ENCODE measurements at regions not wholly inside any gene's neighbourhood (a gene's known extent, or its start where the extent isn't known, plus 50 kb on each side); places are given as distances from the start of the nearest gene placed in this dataset.

GRCh38 chr18:29157905-29158304, 981.0 kb upstream of the CDH2 start:
- H3K36me3 ChIP-seq (ENCODE audit: insufficient read depth): no peaks in the 10 kb centered on the region

DNA sequence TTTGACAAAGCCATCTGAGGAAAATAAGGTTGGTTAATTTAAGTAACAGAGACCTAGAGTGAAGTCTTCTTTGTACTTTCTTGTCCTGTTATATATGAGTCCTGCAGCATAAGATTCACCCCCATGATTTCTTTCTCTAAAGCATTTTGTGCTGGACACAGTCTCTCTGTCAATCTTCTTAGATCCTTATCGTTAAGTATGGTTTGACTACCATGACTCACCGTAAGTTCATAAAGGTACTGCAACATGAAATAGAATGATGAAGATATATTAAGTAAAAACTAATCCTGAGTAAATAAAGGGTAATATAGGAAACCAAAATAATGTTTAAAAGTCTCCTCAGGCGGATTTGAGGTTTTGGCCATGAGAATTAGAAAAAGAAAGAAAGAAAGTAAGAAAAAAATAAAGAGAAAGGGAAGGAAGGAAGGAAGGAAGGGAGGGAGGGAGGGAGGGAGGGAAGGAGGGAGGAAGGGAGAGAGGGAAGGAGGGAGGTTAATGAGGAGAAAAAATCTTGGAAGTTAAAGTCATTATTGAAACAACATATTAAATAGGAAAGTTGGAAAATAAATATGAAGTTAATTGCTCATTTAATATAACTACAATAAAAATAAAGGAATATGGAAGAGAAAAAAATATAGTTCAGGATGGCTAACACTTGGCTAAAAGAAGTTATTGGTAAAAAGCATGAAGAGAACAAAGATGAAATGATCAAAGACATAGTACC, 980.3 kb upstream of the CDH2 start:
- Histone ChIP-seq H3K4me3 (IDR thresholded peaks at IDR 0.05; ENCODE audit: insufficient read depth, low read depth, low read length) (no peak overlapping the region), H3K4me2 (no peak overlapping the region), H3K9ac (no peak overlapping the region), H3K27ac (no peak overlapping the region), H2AFZ (ENCODE audit: low read depth) (no peak overlapping the region), H3K79me2 (ENCODE audit: insufficient read depth, low read depth) (no peaks in the 10 kb centered on the region), H3K27me3 (ENCODE audit: insufficient read depth, low read depth) (no peaks in the 10 kb centered on the region), H3K36me3 (ENCODE audit: insufficient read depth) (no peaks in the 10 kb centered on the region), H4K20me1 (ENCODE audit: insufficient read depth) (no peaks in the 10 kb centered on the region), H3K4me1 (ENCODE audit: low read depth, poor library complexity, severe bottlenecking) (no peaks in the 10 kb centered on the region)
- TF ChIP-seq, protein P1, sequence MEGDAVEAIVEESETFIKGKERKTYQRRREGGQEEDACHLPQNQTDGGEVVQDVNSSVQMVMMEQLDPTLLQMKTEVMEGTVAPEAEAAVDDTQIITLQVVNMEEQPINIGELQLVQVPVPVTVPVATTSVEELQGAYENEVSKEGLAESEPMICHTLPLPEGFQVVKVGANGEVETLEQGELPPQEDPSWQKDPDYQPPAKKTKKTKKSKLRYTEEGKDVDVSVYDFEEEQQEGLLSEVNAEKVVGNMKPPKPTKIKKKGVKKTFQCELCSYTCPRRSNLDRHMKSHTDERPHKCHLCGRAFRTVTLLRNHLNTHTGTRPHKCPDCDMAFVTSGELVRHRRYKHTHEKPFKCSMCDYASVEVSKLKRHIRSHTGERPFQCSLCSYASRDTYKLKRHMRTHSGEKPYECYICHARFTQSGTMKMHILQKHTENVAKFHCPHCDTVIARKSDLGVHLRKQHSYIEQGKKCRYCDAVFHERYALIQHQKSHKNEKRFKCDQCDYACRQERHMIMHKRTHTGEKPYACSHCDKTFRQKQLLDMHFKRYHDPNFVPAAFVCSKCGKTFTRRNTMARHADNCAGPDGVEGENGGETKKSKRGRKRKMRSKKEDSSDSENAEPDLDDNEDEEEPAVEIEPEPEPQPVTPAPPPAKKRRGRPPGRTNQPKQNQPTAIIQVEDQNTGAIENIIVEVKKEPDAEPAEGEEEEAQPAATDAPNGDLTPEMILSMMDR (conservative IDR thresholded peaks at IDR 0.05; ENCODE audit: low read depth, low read length): no peak

More at GRCh38 chr18:29157905-29158304, 981.0 kb upstream of the CDH2 start:
- no peaks in the 10 kb centered on the region for H3K79me2 ChIP-seq (ENCODE audit: insufficient read depth, low read depth)
- no peak overlapping the region for H2AFZ ChIP-seq (ENCODE audit: low read depth)
- no peaks in the 10 kb centered on the region for H4K20me1 ChIP-seq (ENCODE audit: insufficient read depth)
- H3K4me3 ChIP-seq (IDR thresholded peaks at IDR 0.05; ENCODE audit: insufficient read depth, low read depth, low read length): no peak overlapping the region
- TF ChIP-seq, protein P1 (conservative IDR thresholded peaks at IDR 0.05; ENCODE audit: low read depth, low read length): no peak
- no peak overlapping the region for H3K9ac ChIP-seq
- no peaks in the 10 kb centered on the region for H3K4me1 ChIP-seq (ENCODE audit: low read depth, poor library complexity, severe bottlenecking)
- H3K4me2 ChIP-seq: no peak overlapping the region
- H3K27ac ChIP-seq: no peak overlapping the region
- no peaks in the 10 kb centered on the region for H3K27me3 ChIP-seq (ENCODE audit: insufficient read depth, low read depth)

DNA sequence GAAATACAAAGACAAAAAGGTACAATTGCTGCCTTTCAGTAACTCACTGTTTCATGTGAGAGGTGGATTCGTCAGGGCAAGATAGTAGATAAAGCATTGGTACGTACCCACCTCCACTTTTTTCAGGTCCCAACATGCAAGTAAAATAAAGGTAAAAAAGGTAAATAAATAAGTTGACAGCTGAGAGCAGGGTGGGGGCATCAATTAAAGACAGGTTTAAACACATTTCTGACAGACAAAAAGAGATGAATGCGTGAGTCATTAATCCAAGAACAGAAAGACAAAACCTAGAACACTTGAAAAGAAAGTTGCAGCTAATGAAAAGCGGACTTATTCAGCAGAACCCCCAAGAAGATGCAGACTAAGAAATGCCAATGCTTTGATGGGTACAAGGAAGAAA, 979.6 kb upstream of the CDH2 start:
- TF ChIP-seq, protein P1 (conservative IDR thresholded peaks at IDR 0.05; ENCODE audit: low read depth, low read length): no peak
- Histone ChIP-seq H3K27ac (no peak overlapping the region), H3K79me2 (ENCODE audit: insufficient read depth, low read depth) (no peaks in the 10 kb centered on the region), H3K4me1 (ENCODE audit: low read depth, poor library complexity, severe bottlenecking) (no peaks in the 10 kb centered on the region), H3K4me2 (no peak overlapping the region), H3K9ac (no peak overlapping the region), H4K20me1 (ENCODE audit: insufficient read depth) (no peaks in the 10 kb centered on the region), H3K36me3 (ENCODE audit: insufficient read depth) (no peaks in the 10 kb centered on the region), H2AFZ (ENCODE audit: low read depth) (no peak overlapping the region), H3K4me3 (IDR thresholded peaks at IDR 0.05; ENCODE audit: insufficient read depth, low read depth, low read length) (no peak overlapping the region), H3K27me3 (ENCODE audit: insufficient read depth, low read depth) (no peaks in the 10 kb centered on the region)

GRCh38 chr18:29154758-29155725, 978.1 kb upstream of the CDH2 start:
- H3K4me3 ChIP-seq (IDR thresholded peaks at IDR 0.05; ENCODE audit: insufficient read depth, low read depth, low read length): no peak overlapping the region
- no peaks in the 10 kb centered on the region for H4K20me1 ChIP-seq (ENCODE audit: insufficient read depth)
- H2AFZ ChIP-seq (ENCODE audit: low read depth): no peak overlapping the region
- H3K36me3 ChIP-seq (ENCODE audit: insufficient read depth): no peaks in the 10 kb centered on the region
- H3K27me3 ChIP-seq (ENCODE audit: insufficient read depth, low read depth): no peaks in the 10 kb centered on the region
- no peak overlapping the region for H3K9ac ChIP-seq
- H3K27ac ChIP-seq: no peak overlapping the region
- TF ChIP-seq, protein P1 (conservative IDR thresholded peaks at IDR 0.05; ENCODE audit: low read depth, low read length): no peak
- H3K4me2 ChIP-seq: no peak overlapping the region
- H3K4me1 ChIP-seq (ENCODE audit: low read depth, poor library complexity, severe bottlenecking): no peaks in the 10 kb centered on the region
- no peaks in the 10 kb centered on the region for H3K79me2 ChIP-seq (ENCODE audit: insufficient read depth, low read depth)
